ENCODE measurements at regions not wholly inside any gene's neighbourhood (a gene's known extent, or its start where the extent isn't known, plus 50 kb on each side); places are given as distances from the start of the nearest gene placed in this dataset.
"Not testable (repeated sequence)": the region's sequence is repeated elsewhere in the genome, so short reads cannot be mapped to it uniquely, and the experiment has no call there.

DNA sequence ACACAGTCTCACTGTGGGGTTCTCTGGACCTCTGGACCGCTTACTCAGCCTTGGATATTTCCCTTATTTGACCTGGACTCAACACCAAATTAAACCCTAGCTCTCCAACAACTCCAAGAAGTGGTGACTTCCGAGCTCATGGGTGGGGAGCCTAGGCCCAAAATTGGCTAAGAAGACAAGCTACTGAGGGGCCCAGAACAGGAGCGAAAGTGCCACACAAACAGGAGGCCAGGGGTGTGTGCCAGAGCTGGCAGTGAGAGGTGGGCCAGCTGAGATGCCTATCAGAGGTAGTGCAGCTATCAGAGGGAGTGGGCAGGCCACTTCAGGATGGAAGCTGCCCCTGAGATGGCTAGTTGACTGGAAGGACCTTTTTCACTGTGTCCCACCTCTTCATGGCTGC is 151.1 kb upstream of the PRR20G start:
- H3K4me3 Mint-ChIP-seq (ENCODE audit: low read depth), result no peak overlapping the region
- peaks cover 2% of the 10 kb centered on the region for H3K27me3 Mint-ChIP-seq (ENCODE audit: low read depth)
- intact Hi-C loops (cut with micrococcal nuclease), result no loop called here
- H3K27ac Mint-ChIP-seq, result no peak overlapping the region
- no peaks in the 10 kb centered on the region for H3K36me3 Mint-ChIP-seq (ENCODE audit: low read depth)
- H3K4me1 Mint-ChIP-seq (ENCODE audit: low read depth), result no peaks in the 10 kb centered on the region
- no peak for DNase-seq (ENCODE audit: low spot score)
- H3K9me3 Mint-ChIP-seq, result no peaks in the 10 kb centered on the region

- Mint-ChIP-seq H3K4me1 (ENCODE audit: low read depth) (no peaks in the 10 kb centered on the region), H3K27ac (no peak overlapping the region), H3K9me3 (no peaks in the 10 kb centered on the region), H3K4me3 (ENCODE audit: low read depth) (no peak overlapping the region), H3K36me3 (ENCODE audit: low read depth) (no peaks in the 10 kb centered on the region), H3K27me3 (ENCODE audit: low read depth) (peaks cover 2% of the 10 kb centered on the region)
- intact Hi-C loops (cut with micrococcal nuclease), result no loop called here
- DNase-seq (ENCODE audit: low spot score), result no peak
These were observed 150.5 kb upstream of the PRR20G start for GRCh38 chr3:127438371-127438770.

DNA sequence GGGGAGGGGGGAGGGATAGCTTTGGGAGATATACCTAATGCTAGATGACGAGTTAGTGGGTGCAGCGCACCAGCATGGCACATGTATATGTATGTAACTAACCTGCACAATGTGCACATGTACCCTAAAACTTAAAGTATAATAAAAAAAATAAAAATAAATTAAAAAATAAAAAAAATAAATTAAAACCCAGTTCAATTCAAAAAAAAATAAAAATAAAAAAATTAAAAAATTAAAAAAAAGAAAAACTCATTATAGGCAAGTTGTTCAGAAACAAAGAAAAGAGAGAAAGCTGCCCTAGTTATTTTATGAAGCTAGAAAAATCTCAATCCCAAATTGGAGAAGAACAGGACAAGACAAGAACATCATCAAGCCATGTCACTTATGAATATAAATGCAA is 147.5 kb upstream of the PRR20G start:
- H3K4me3 Mint-ChIP-seq (ENCODE audit: low read depth); H3K27me3 Mint-ChIP-seq (ENCODE audit: low read depth); DNase-seq (ENCODE audit: low spot score); intact Hi-C loops (cut with micrococcal nuclease); H3K4me1 Mint-ChIP-seq (ENCODE audit: low read depth); H3K36me3 Mint-ChIP-seq (ENCODE audit: low read depth); H3K27ac Mint-ChIP-seq; H3K9me3 Mint-ChIP-seq: not testable (repeated sequence)

- no peaks in the 10 kb centered on the region for H3K9me3 Mint-ChIP-seq
- no peak for DNase-seq (ENCODE audit: low spot score)
- intact Hi-C loops (cut with micrococcal nuclease), result no loop called here
- no peak overlapping the region for H3K27ac Mint-ChIP-seq
- H3K27me3 Mint-ChIP-seq (ENCODE audit: low read depth), result peaks cover 15% of the 10 kb centered on the region
- no peak overlapping the region for H3K4me3 Mint-ChIP-seq (ENCODE audit: low read depth)
- no peaks in the 10 kb centered on the region for H3K4me1 Mint-ChIP-seq (ENCODE audit: low read depth)
- no peaks in the 10 kb centered on the region for H3K36me3 Mint-ChIP-seq (ENCODE audit: low read depth)
These were observed 143.2 kb upstream of the PRR20G start for GRCh38 chr3:127431066-127431465.

- no peak overlapping the region for H3K4me3 Mint-ChIP-seq (ENCODE audit: low read depth)
- H3K9me3 Mint-ChIP-seq, result no peaks in the 10 kb centered on the region
- intact Hi-C loops (cut with micrococcal nuclease), result no loop called here
- no peaks in the 10 kb centered on the region for H3K36me3 Mint-ChIP-seq (ENCODE audit: low read depth)
- H3K27ac Mint-ChIP-seq, result no peak overlapping the region
- no peak for DNase-seq (ENCODE audit: low spot score)
- H3K27me3 Mint-ChIP-seq (ENCODE audit: low read depth), result peaks cover 18% of the 10 kb centered on the region
- H3K4me1 Mint-ChIP-seq (ENCODE audit: low read depth), result no peaks in the 10 kb centered on the region
These were observed 140.6 kb upstream of the PRR20G start for GRCh38 chr3:127428344-127428997.

DNA sequence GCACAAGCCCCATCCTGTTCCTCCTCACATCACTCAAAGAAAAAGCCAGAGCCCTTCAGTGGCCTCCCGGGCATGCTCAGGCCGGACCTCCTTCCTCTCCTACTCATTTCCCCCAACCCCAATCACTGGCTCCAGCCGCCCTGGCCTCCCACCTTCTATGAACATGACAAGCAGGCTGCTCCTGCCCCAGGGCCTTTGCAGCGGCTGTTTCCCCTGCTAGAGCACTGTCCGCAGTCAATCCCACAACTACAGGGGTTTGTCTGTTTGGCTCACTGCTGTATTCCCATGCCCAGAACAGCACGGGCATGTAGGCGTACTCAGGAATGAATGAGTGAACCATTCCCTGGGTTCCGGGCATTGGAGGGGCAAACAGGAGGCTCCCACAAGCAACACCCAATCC is 139.8 kb upstream of the PRR20G start:
- intact Hi-C loops (cut with micrococcal nuclease), result no loop called here
- Mint-ChIP-seq H3K27ac (no peak overlapping the region), H3K4me3 (ENCODE audit: low read depth) (no peak overlapping the region), H3K4me1 (ENCODE audit: low read depth) (no peaks in the 10 kb centered on the region), H3K9me3 (no peaks in the 10 kb centered on the region), H3K27me3 (ENCODE audit: low read depth) (peaks cover 18% of the 10 kb centered on the region), H3K36me3 (ENCODE audit: low read depth) (no peaks in the 10 kb centered on the region)
- DNase-seq (ENCODE audit: low spot score), result no peak

GRCh38 chr3:127427156-127427555 is 139.3 kb upstream of the PRR20G start:
- no peak for DNase-seq (ENCODE audit: low spot score)
- intact Hi-C loops (cut with micrococcal nuclease), result no loop called here
- Mint-ChIP-seq H3K36me3 (ENCODE audit: low read depth) (no peaks in the 10 kb centered on the region), H3K27ac (no peak overlapping the region), H3K4me1 (ENCODE audit: low read depth) (no peaks in the 10 kb centered on the region), H3K4me3 (ENCODE audit: low read depth) (no peak overlapping the region), H3K27me3 (ENCODE audit: low read depth) (peaks cover 18% of the 10 kb centered on the region), H3K9me3 (no peaks in the 10 kb centered on the region)

DNA sequence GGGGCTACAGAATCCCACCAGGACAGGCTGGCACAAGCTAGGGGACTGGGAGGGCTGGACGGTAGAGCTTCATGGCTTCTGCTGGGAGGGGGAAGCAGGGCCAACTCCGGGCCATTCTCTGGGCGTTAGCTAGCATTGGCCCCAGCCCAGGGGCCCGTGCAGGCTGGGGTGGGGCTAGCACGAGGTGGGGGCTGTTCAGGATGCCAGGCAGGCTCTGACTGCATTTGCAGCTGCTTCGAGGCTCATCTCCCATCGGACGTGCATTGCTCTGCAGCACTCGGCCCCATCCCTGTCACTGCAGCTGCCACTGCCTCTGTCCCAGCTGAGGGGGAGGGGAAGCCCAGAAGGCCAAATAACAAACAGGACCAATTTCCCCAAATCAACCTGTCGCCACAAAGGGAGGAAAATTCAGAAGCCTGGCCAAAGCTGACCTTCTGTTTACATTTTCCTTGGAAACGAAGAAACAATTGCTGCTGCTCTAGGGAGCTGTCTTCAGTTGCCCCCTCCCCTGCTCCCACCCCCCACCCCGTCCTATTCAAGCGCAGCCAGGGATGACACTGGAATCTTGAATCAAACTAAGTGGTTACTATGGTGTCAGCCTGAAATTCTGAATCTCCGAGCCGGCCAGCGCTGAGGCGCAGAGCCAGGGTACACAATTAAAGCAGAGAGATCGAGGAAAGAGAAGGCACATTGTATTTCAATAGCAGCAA is 138.8 kb upstream of the PRR20G start:
- H3K4me3 Mint-ChIP-seq (ENCODE audit: low read depth), result no peak overlapping the region
- peaks cover 17% of the 10 kb centered on the region for H3K27me3 Mint-ChIP-seq (ENCODE audit: low read depth)
- no peaks in the 10 kb centered on the region for H3K9me3 Mint-ChIP-seq
- DNase-seq (ENCODE audit: low spot score), result no peak
- H3K27ac Mint-ChIP-seq, result no peak overlapping the region
- intact Hi-C loops (cut with micrococcal nuclease), result no loop called here
- H3K36me3 Mint-ChIP-seq (ENCODE audit: low read depth), result no peaks in the 10 kb centered on the region
- no peaks in the 10 kb centered on the region for H3K4me1 Mint-ChIP-seq (ENCODE audit: low read depth)

GRCh38 chr3:127425505-127426443 is 137.9 kb upstream of the PRR20G start:
- Mint-ChIP-seq H3K9me3 (no peaks in the 10 kb centered on the region), H3K4me3 (ENCODE audit: low read depth) (no peak overlapping the region), H3K36me3 (ENCODE audit: low read depth) (no peaks in the 10 kb centered on the region), H3K27me3 (ENCODE audit: low read depth) (peaks cover 16% of the 10 kb centered on the region), H3K27ac (no peak overlapping the region), H3K4me1 (ENCODE audit: low read depth) (no peaks in the 10 kb centered on the region)
- intact Hi-C loops (cut with micrococcal nuclease), result no loop called here
- no peak for DNase-seq (ENCODE audit: low spot score)

GRCh38 chr3:127424766-127425504 is 137.1 kb upstream of the PRR20G start:
- DNase-seq (ENCODE audit: low spot score), result no peak
- H3K4me3 Mint-ChIP-seq (ENCODE audit: low read depth), result no peak overlapping the region
- H3K36me3 Mint-ChIP-seq (ENCODE audit: low read depth), result no peaks in the 10 kb centered on the region
- peaks cover 16% of the 10 kb centered on the region for H3K27me3 Mint-ChIP-seq (ENCODE audit: low read depth)
- intact Hi-C loops (cut with micrococcal nuclease), result no loop called here
- no peaks in the 10 kb centered on the region for H3K4me1 Mint-ChIP-seq (ENCODE audit: low read depth)
- no peaks in the 10 kb centered on the region for H3K9me3 Mint-ChIP-seq
- no peak overlapping the region for H3K27ac Mint-ChIP-seq

GRCh38 chr3:127423856-127424765 is 136.3 kb upstream of the PRR20G start:
- Mint-ChIP-seq H3K36me3 (ENCODE audit: low read depth) (no peaks in the 10 kb centered on the region), H3K27ac (no peak overlapping the region), H3K9me3 (no peaks in the 10 kb centered on the region), H3K4me3 (ENCODE audit: low read depth) (no peak overlapping the region), H3K4me1 (ENCODE audit: low read depth) (no peaks in the 10 kb centered on the region), H3K27me3 (ENCODE audit: low read depth) (peaks cover 18% of the 10 kb centered on the region)
- intact Hi-C loops (cut with micrococcal nuclease), result no loop called here
- no peak for DNase-seq (ENCODE audit: low spot score)

Measured in activated T-helper 2 cell treated with anti-CD3 and anti-CD28 coated beads, Interferon-gamma antibody, Interleukin-2, Interleukin-4, amounts not matched to agents 10 μg/mL and 5 μg/mL and 100 μg/mL, durations not matched to agents 14 hours and 24 hours and 36 hours (primary cell).